ENCODE measurements at regions not wholly inside any gene's neighbourhood (a gene's known extent, or its start where the extent isn't known, plus 50 kb on each side); places are given as distances from the start of the nearest gene placed in this dataset.
"Not testable (repeated sequence)": the region's sequence is repeated elsewhere in the genome, so short reads cannot be mapped to it uniquely, and the experiment has no call there.

DNA sequence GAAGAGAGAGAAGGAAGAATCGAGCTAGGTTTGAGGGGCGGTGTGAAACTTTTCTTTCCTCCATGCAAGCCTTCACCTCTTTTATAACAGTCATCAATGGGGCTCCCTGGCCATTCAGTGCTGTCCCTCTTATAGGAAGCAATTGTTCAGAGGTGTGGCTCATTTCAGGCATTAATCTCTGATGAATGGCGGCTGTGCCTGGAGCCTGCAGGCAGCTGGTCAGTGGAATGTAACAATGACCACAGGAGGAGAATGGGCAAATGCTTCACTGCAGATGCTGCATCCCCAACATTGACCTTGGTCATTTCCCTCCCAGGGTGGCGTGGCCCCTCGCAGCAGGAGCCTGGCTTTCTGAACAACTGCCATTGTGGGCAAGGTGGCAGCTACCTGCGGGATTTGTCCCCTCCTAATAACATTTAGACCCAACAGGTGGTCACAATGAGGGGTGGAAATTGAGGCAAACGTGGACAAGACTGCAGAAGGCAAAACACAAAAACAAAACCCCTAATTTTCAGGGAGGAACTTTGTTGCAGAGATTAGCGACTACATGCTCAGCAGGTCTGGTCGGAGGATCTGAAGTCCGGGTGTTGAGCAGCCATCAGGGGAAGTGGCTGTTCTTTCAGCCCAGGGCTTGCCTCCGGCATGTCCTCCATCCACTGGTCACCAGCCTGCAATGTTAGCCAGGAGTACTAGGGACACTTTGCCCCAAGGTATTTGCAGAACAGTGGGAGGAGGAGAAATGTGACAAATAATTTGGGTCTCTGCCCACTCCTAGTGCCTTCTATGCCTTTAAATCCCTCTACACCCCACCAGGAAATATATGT lies 97.3 kb upstream of the PAXBP1 start:
- no peak for DNase-seq
- Histone ChIP-seq H3K9me3 (replicated peaks) (peaks cover 7% of the 10 kb centered on the region), H3K4me3 (no peak overlapping the region), H3K36me3 (no peaks in the 10 kb centered on the region), H3K4me1 (no peaks in the 10 kb centered on the region), H3K27me3 (ENCODE audit: low read depth) (peaks cover 30% of the 10 kb centered on the region), H3K27ac (replicated peaks) (no peak overlapping the region)
- no peak for TF ChIP-seq CTCF (IDR thresholded peaks at IDR 0.05; ENCODE audit: borderline replicate concordance)
- intact Hi-C loops (cut with micrococcal nuclease) = no loop called here

DNA sequence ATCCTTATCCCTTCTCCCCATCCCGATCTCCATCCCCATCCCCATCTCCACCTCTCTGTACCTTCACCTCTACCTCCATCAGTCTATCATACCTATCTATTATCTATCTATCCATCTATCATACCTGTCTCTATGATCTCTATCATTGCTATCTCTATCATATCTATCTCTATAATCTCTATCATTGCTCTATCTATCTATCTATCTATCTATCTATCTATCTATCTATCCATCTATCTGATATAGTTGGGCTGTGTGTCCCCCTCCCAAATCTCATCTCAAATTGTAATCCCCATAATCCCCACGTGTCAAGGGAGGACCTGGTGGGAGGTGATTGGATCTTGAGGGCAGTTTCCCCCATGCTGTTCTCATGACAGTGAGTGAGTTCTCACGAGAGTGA lies 97.9 kb upstream of the PAXBP1 start:
- intact Hi-C loops (cut with micrococcal nuclease) = no loop called here
- no peak for TF ChIP-seq CTCF (IDR thresholded peaks at IDR 0.05; ENCODE audit: borderline replicate concordance)
- Histone ChIP-seq H3K9me3 (replicated peaks) (peaks cover 9% of the 10 kb centered on the region), H3K4me1 (no peaks in the 10 kb centered on the region), H3K4me3 (no peak overlapping the region), H3K36me3 (no peaks in the 10 kb centered on the region), H3K27me3 (ENCODE audit: low read depth) (peaks cover 24% of the 10 kb centered on the region), H3K27ac (replicated peaks) (no peak overlapping the region)
- DNase-seq = no peak

DNA sequence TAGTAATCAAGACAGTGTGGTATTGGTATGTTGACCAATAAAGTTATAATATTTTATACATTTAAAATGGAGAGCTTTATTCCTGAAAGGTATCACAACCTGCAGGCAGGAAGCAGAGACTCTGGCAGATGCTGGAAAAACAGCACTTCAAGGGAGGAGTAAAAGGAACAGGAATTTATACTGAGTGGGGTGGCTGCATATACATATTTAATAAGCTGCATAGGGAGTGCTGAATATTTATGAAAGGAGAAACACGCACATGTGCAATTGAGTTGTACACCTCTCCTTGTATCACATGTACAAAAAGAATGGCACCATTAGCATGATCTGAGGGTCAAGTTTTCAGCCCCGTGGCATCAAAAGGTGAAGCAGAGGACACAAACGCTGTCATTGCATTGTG lies 104.9 kb upstream of the PAXBP1 start:
- intact Hi-C loops (cut with micrococcal nuclease) = no loop called here
- TF ChIP-seq CTCF (IDR thresholded peaks at IDR 0.05; ENCODE audit: borderline replicate concordance) = no peak
- Histone ChIP-seq H3K4me1 (no peaks in the 10 kb centered on the region), H3K4me3 (no peak overlapping the region), H3K27ac (replicated peaks) (no peak overlapping the region), H3K27me3 (ENCODE audit: low read depth) (peaks cover 5% of the 10 kb centered on the region), H3K9me3 (replicated peaks) (peaks cover 9% of the 10 kb centered on the region), H3K36me3 (no peaks in the 10 kb centered on the region)
- DNase-seq = no peak

DNA sequence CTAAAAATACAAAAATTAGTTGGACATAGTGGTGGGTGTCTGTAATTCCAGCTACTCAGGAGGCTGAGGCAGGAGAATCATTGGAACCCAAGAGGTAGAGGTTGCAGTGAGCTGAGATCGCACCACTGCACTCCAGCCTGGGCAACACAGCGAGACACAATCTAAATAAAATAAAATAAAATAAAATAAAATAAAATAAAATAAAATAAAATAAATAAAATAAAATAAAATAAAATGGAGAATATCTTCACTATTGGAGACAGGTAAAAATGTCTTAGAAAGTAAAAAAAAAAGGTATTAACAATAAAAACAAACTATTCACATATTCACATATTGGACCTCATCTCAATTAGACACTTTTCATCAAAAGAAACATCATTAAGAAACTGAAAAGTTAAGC lies 106.3 kb upstream of the PAXBP1 start:
- H3K9me3 ChIP-seq (replicated peaks); H3K36me3 ChIP-seq; H3K4me1 ChIP-seq; H3K27ac ChIP-seq (replicated peaks); H3K4me3 ChIP-seq; intact Hi-C loops (cut with micrococcal nuclease); DNase-seq: not testable (repeated sequence)
- H3K27me3 ChIP-seq (ENCODE audit: low read depth) = peaks cover 19% of the 10 kb centered on the region

GRCh38 chr21:32878661-32879060 lies 107.1 kb upstream of the PAXBP1 start:
- no peaks in the 10 kb centered on the region for H3K4me1 ChIP-seq
- H3K9me3 ChIP-seq (replicated peaks) = peaks cover 3% of the 10 kb centered on the region
- no peak overlapping the region for H3K4me3 ChIP-seq
- no peaks in the 10 kb centered on the region for H3K36me3 ChIP-seq
- no peak for DNase-seq
- intact Hi-C loops (cut with micrococcal nuclease) = no loop called here
- peaks cover 22% of the 10 kb centered on the region for H3K27me3 ChIP-seq (ENCODE audit: low read depth)
- TF ChIP-seq CTCF (IDR thresholded peaks at IDR 0.05; ENCODE audit: borderline replicate concordance) = no peak
- H3K27ac ChIP-seq (replicated peaks) = no peak overlapping the region

DNA sequence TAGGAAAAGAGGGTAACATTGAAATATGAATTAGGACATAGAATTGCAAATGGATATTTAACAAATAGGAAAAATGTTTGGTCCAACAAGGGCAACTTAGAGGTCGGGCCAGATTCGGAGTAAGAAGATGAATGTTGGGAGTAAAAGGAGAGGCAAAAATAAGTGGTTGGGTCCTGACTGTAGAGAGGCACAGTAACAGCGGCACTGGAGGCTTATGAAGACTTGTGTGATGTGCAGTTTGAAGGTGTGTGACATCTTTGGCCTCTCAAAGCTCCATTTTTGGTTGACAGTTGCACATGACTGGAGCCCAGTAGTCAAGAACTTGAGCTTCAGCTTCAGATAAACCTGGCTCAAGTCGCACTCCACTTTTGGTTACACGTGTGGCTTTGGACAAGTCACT lies 109.9 kb upstream of the PAXBP1 start:
- H3K27me3 ChIP-seq (ENCODE audit: low read depth) = peaks cover 25% of the 10 kb centered on the region
- no peaks in the 10 kb centered on the region for H3K36me3 ChIP-seq
- no peak overlapping the region for H3K27ac ChIP-seq (replicated peaks)
- H3K9me3 ChIP-seq (replicated peaks) = no peaks in the 10 kb centered on the region
- intact Hi-C loops (cut with micrococcal nuclease) = no loop called here
- DNase-seq = no peak
- no peak for TF ChIP-seq CTCF (IDR thresholded peaks at IDR 0.05; ENCODE audit: borderline replicate concordance)
- H3K4me1 ChIP-seq = no peaks in the 10 kb centered on the region
- no peak overlapping the region for H3K4me3 ChIP-seq
